Neural progenitor cell (in vitro differentiated cells): ENCODE measurements at regions not wholly inside any gene's neighbourhood (a gene's known extent, or its start where the extent isn't known, plus 50 kb on each side); places are given as distances from the start of the nearest gene placed in this dataset.

ENCODE experiments used
- DNase-seq: peaks from one replicate; pipeline ENCODE4 v3.0.0-alpha.2; 2016; ENCODE audit warnings: low spot score
- H2AFZ ChIP-seq: fragments of 200-600 bp; sonication (generic); replicated peaks from 2 replicates; pipeline ENCODE4 v1.6.1; 2016; ENCODE audit warnings: antibody characterized with exemption
- H3F3A ChIP-seq: fragments of 200-600 bp; sonication (generic); 2 replicates; pipeline ENCODE4 v1.6.1; 2016; ENCODE audit warnings: antibody characterized with exemption, low read depth
- H3K27ac ChIP-seq: fragments of 200-600 bp; sonication (generic); 2 replicates; pipeline ENCODE4 v1.5.1; 2016; ENCODE audit warnings: mild to moderate bottlenecking
- H3K27me3 ChIP-seq: fragments of 200-600 bp; sonication (generic); 2 replicates; pipeline ENCODE4 v1.6.1; 2016; ENCODE audit warnings: mild to moderate bottlenecking, moderate library complexity
- H3K36me3 ChIP-seq: fragments of 200-600 bp; sonication (generic); 2 replicates; pipeline ENCODE4 v1.5.1; 2016
- H3K4me1 ChIP-seq: fragments of 200-600 bp; sonication (generic); 2 replicates; pipeline ENCODE4 v1.6.1; 2016; ENCODE audit warnings: mixed run types
- H3K4me2 ChIP-seq: fragments of 200-600 bp; sonication (generic); 2 replicates; pipeline ENCODE4 v1.6.1; 2016
- H3K4me3 ChIP-seq: fragments of 200-600 bp; sonication (generic); 2 replicates; pipeline ENCODE4 v1.5.1; 2016
- H3K79me2 ChIP-seq: fragments of 200-600 bp; sonication (generic); 2 replicates; pipeline ENCODE4 v1.6.1; 2016; ENCODE audit warnings: low read depth
- H3K9ac ChIP-seq: fragments of 200-600 bp; sonication (generic); 2 replicates; pipeline ENCODE4 v1.6.1; 2016
- H3K9me3 ChIP-seq: fragments of 200-600 bp; sonication (generic); 2 replicates; pipeline ENCODE4 v1.5.1; 2016; ENCODE audit warnings: low read depth
- H4K20me1 ChIP-seq: fragments of 200-600 bp; sonication (generic); 2 replicates; pipeline ENCODE4 v1.6.1; 2016; ENCODE audit warnings: low read depth
- H3K27ac Mint-ChIP-seq: 3 replicates; pipeline ENCODE4 v1.8.0; 2021; ENCODE audit warnings: mixed read lengths
- H3K27me3 Mint-ChIP-seq: 2 replicates; pipeline ENCODE4 v1.8.0; 2022; ENCODE audit warnings: low read depth, mild to moderate bottlenecking, inconsistent platforms, moderate library complexity, mixed read lengths; ENCODE audit not compliant: insufficient read depth
- H3K36me3 Mint-ChIP-seq: 3 replicates; pipeline ENCODE4 v1.8.0; 2021; ENCODE audit warnings: mixed read lengths
- H3K4me1 Mint-ChIP-seq: 3 replicates; pipeline ENCODE4 v1.8.0; 2021; ENCODE audit warnings: mixed read lengths
- H3K4me3 Mint-ChIP-seq: 3 replicates; pipeline ENCODE4 v1.8.0; 2021; ENCODE audit warnings: mild to moderate bottlenecking, moderate library complexity, mixed read lengths
- H3K9me3 Mint-ChIP-seq: 3 replicates; pipeline ENCODE4 v1.8.0; 2020; ENCODE audit warnings: mixed read lengths
- CTCF ChIP-seq: fragments of 200-600 bp; sonication (generic); IDR thresholded peaks from 2 replicates; pipeline ENCODE4 v1.5.1; 2017; ENCODE audit warnings: antibody characterized with exemption, mild to moderate bottlenecking
- EZH2 ChIP-seq: fragments of 200-600 bp; sonication (generic); IDR thresholded peaks from 2 replicates; pipeline ENCODE4 v1.6.1; 2017; ENCODE audit warnings: antibody characterized with exemption, mild to moderate bottlenecking, moderate library complexity
- EZH2phosphoT487 ChIP-seq: fragments of 200-600 bp; sonication (generic); IDR thresholded peaks from 2 replicates; pipeline ENCODE4 v1.6.1; 2017; ENCODE audit warnings: antibody characterized with exemption

GRCh38 chr2:146158072-146158674, 1638.3 kb upstream of the ZEB2 start:
- Histone ChIP-seq H3K9ac (no peak overlapping the region), H3K4me2 (no peak overlapping the region), H3K4me3 (no peak overlapping the region), H3K4me1 (no peaks in the 10 kb centered on the region), H3K9me3 (no peaks in the 10 kb centered on the region), H3K27me3 (no peaks in the 10 kb centered on the region), H4K20me1 (no peaks in the 10 kb centered on the region), H3K79me2 (no peaks in the 10 kb centered on the region), H3F3A (no peaks in the 10 kb centered on the region), H3K36me3 (no peaks in the 10 kb centered on the region), H2AFZ (no peak overlapping the region), H3K27ac (no peak overlapping the region)
- Mint-ChIP-seq H3K9me3 (no peaks in the 10 kb centered on the region), H3K4me3 (no peak overlapping the region), H3K27ac (no peak overlapping the region), H3K36me3 (no peaks in the 10 kb centered on the region), H3K27me3 (no peaks in the 10 kb centered on the region), H3K4me1 (no peaks in the 10 kb centered on the region)
- DNase-seq, result no peak
- no peak for TF ChIP-seq EZH2phosphoT487
- no peak for TF ChIP-seq CTCF
- no peak for TF ChIP-seq EZH2

GRCh38 chr2:146147448-146148012, 1627.6 kb upstream of the ZEB2 start:
- no peaks in the 10 kb centered on the region for H3K36me3 Mint-ChIP-seq
- peaks cover 6% of the 10 kb centered on the region for H3K9me3 Mint-ChIP-seq
- H3K4me3 Mint-ChIP-seq, result no peak overlapping the region
- H2AFZ ChIP-seq, result no peak overlapping the region
- no peaks in the 10 kb centered on the region for H3K27me3 ChIP-seq
- H3K9ac ChIP-seq, result no peak overlapping the region
- no peaks in the 10 kb centered on the region for H4K20me1 ChIP-seq
- H3K4me1 ChIP-seq, result no peaks in the 10 kb centered on the region
- H3K4me1 Mint-ChIP-seq, result no peaks in the 10 kb centered on the region
- no peaks in the 10 kb centered on the region for H3K36me3 ChIP-seq
- TF ChIP-seq EZH2 (no peak), CTCF (peak; percentile 36)
- peaks cover 3% of the 10 kb centered on the region for H3K27me3 Mint-ChIP-seq
- H3K4me2 ChIP-seq, result no peak overlapping the region
- H3K9me3 ChIP-seq, result no peaks in the 10 kb centered on the region
- H3F3A ChIP-seq, result no peaks in the 10 kb centered on the region
- DNase-seq, result peak; percentile 11
- H3K79me2 ChIP-seq, result no peaks in the 10 kb centered on the region
- no peak overlapping the region for H3K4me3 ChIP-seq
- no peak overlapping the region for H3K27ac ChIP-seq
- no peak overlapping the region for H3K27ac Mint-ChIP-seq

GRCh38 chr2:146143971-146144370, 1624.1 kb upstream of the ZEB2 start:
- no peak for TF ChIP-seq EZH2
- TF ChIP-seq CTCF, result no peak
- no peak for TF ChIP-seq EZH2phosphoT487

More at GRCh38 chr2:146143971-146144370, 1624.1 kb upstream of the ZEB2 start:
- Histone ChIP-seq H3K27me3 (no peaks in the 10 kb centered on the region), H3K4me2 (no peak overlapping the region), H3K4me3 (no peak overlapping the region), H4K20me1 (no peaks in the 10 kb centered on the region), H3K79me2 (no peaks in the 10 kb centered on the region), H3K9ac (no peak overlapping the region), H2AFZ (peak overlapping the region; percentile 8), H3K9me3 (no peaks in the 10 kb centered on the region), H3K36me3 (no peaks in the 10 kb centered on the region), H3K27ac (no peak overlapping the region), H3K4me1 (no peaks in the 10 kb centered on the region), H3F3A (no peaks in the 10 kb centered on the region)
- Mint-ChIP-seq H3K4me3 (no peak overlapping the region), H3K27ac (no peak overlapping the region), H3K4me1 (no peaks in the 10 kb centered on the region), H3K9me3 (no peaks in the 10 kb centered on the region), H3K27me3 (no peaks in the 10 kb centered on the region), H3K36me3 (no peaks in the 10 kb centered on the region)
- DNase-seq, result no peak
